ENCODE measurements at regions not wholly inside any gene's neighbourhood (a gene's known extent, or its start where the extent isn't known, plus 50 kb on each side); places are given as distances from the start of the nearest gene placed in this dataset.

DNA sequence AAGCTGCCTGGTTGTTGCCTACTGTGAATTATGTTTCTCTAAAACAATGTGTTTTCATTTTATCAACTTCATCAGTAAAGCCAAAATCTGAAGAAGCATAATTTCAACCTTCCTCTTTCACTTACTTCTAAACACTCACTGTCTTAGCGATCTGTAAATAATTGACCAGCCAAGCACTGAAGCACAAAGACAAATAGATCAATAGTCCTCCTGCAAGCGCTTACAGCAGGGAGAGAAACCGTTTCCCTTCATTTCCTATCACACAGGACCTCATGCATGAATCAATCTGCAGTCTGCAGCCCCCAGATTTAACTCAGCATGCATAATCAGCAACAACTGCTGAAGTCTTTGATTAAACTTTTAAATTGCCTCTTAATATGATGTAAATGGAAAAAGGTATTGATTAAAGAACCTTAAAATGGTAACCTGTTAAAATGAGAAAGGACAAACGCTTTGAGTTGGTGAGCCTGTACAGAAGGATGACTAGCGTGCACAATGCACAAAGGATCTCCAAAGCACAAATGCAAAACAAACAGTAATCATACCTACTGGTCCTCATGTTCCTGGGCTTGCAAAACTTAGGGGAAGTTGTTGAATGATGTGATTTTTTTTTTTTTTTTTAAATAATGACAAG lies 370.2 kb upstream of the ZNF385D start (continued):
- TF ChIP-seq POLR2A (IDR thresholded peaks at IDR 0.05; ENCODE audit: control extremely low read depth in 1 of 2, low read depth in 2 of 2, low read length in 2 of 2) (no peak), PHF8 (conservative IDR thresholded peaks at IDR 0.05; ENCODE audit: low read depth, low read length) (no peak), SRF (IDR thresholded peaks at IDR 0.05; ENCODE audit: low read depth, low read length) (no peak), BACH1 (IDR thresholded peaks at IDR 0.05; ENCODE audit: low read length) (no peak), TCF12 (IDR thresholded peaks at IDR 0.05; ENCODE audit: low read depth, low read length) (no peak)

Data from H1 (cell line).